NB4 (cell line): ENCODE measurements at regions not wholly inside any gene's neighbourhood (a gene's known extent, or its start where the extent isn't known, plus 50 kb on each side); places are given as distances from the start of the nearest gene placed in this dataset.

ENCODE experiments used
- TF ChIP-seq, protein P1 (sequence below): IDR thresholded peaks from 2 replicates; pipeline ENCODE4 v1.6.1; 2011; ENCODE audit warnings: low read depth, low read length
- TF ChIP-seq, protein P2 (sequence below): IDR thresholded peaks from one replicate; pipeline ENCODE4 v1.5.1; 2012; ENCODE audit warnings: low read depth, low read length

GRCh38 chr6:94548201-94548600 lies 1029.1 kb upstream of the MANEA start:
- TF ChIP-seq, protein P1, sequence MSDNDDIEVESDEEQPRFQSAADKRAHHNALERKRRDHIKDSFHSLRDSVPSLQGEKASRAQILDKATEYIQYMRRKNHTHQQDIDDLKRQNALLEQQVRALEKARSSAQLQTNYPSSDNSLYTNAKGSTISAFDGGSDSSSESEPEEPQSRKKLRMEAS: no peak
- TF ChIP-seq, protein P2, sequence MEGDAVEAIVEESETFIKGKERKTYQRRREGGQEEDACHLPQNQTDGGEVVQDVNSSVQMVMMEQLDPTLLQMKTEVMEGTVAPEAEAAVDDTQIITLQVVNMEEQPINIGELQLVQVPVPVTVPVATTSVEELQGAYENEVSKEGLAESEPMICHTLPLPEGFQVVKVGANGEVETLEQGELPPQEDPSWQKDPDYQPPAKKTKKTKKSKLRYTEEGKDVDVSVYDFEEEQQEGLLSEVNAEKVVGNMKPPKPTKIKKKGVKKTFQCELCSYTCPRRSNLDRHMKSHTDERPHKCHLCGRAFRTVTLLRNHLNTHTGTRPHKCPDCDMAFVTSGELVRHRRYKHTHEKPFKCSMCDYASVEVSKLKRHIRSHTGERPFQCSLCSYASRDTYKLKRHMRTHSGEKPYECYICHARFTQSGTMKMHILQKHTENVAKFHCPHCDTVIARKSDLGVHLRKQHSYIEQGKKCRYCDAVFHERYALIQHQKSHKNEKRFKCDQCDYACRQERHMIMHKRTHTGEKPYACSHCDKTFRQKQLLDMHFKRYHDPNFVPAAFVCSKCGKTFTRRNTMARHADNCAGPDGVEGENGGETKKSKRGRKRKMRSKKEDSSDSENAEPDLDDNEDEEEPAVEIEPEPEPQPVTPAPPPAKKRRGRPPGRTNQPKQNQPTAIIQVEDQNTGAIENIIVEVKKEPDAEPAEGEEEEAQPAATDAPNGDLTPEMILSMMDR: no peak
